Loucy (cell line): ENCODE measurements at regions not wholly inside any gene's neighbourhood (a gene's known extent, or its start where the extent isn't known, plus 50 kb on each side); places are given as distances from the start of the nearest gene placed in this dataset.

Experiments
- H2AFZ ChIP-seq: fragments of 200-600 bp; sonication (generic); 2 replicates; pipeline ENCODE4 v1.6.0; 2016; ENCODE audit warnings: antibody characterized with exemption, mild to moderate bottlenecking, low read length, moderate library complexity
- H3F3A ChIP-seq: fragments of 200-600 bp; 2 replicates; pipeline ENCODE4 v1.6.0; 2016; ENCODE audit warnings: antibody characterized with exemption, low read depth, mild to moderate bottlenecking
- H3K27me3 ChIP-seq: fragments of 200-600 bp; sonication (generic); 2 replicates; pipeline ENCODE4 v1.6.1; 2014; ENCODE audit warnings: low read length, mild to moderate bottlenecking; ENCODE audit not compliant: insufficient read depth, poor library complexity, severe bottlenecking
- H3K36me3 ChIP-seq: fragments of 200-600 bp; sonication (generic); 2 replicates; pipeline ENCODE4 v1.6.1; 2016; ENCODE audit warnings: low read length; ENCODE audit not compliant: insufficient read depth
- H3K4me1 ChIP-seq: fragments of 200-600 bp; sonication (generic); 2 replicates; pipeline ENCODE4 v1.5.1; 2014; ENCODE audit warnings: low read length, mild to moderate bottlenecking; ENCODE audit not compliant: insufficient read depth, poor library complexity, severe bottlenecking
- H3K4me2 ChIP-seq: fragments of 200-600 bp; sonication (generic); 2 replicates; pipeline ENCODE4 v1.6.0; 2014; ENCODE audit warnings: antibody characterized with exemption, low read length, low read depth, mild to moderate bottlenecking; ENCODE audit not compliant: poor library complexity, severe bottlenecking
- H3K4me3 ChIP-seq: fragments of 200-600 bp; sonication (generic); 2 replicates; pipeline ENCODE4 v1.5.1; 2014; ENCODE audit warnings: low read length, mild to moderate bottlenecking, mixed read lengths; ENCODE audit not compliant: poor library complexity, severe bottlenecking
- H3K79me2 ChIP-seq: fragments of 200-600 bp; sonication (generic); 2 replicates; pipeline ENCODE4 v1.6.1; 2014; ENCODE audit warnings: low read length; ENCODE audit not compliant: insufficient read depth
- H3K9ac ChIP-seq: fragments of 200-600 bp; sonication (generic); 2 replicates; pipeline ENCODE4 v1.6.0; 2014; ENCODE audit warnings: mild to moderate bottlenecking, low read depth, low read length, moderate library complexity; ENCODE audit not compliant: poor library complexity, severe bottlenecking
- H3K9me2 ChIP-seq: fragments of 200-600 bp; sonication (generic); replicated peaks from 2 replicates; pipeline ENCODE4 v1.6.1; 2016; ENCODE audit warnings: low read depth, low read length, mixed read lengths
- H3K9me3 ChIP-seq: fragments of 200-600 bp; sonication (generic); 2 replicates; pipeline ENCODE4 v1.6.1; 2014; ENCODE audit warnings: mild to moderate bottlenecking, antibody characterized with exemption, low read length, low read depth; ENCODE audit not compliant: insufficient read depth
- H4K20me1 ChIP-seq: fragments of 200-600 bp; sonication (generic); 2 replicates; pipeline ENCODE4 v1.6.0; 2014; ENCODE audit warnings: antibody characterized with exemption, low read length, mild to moderate bottlenecking; ENCODE audit not compliant: insufficient read depth, poor library complexity, severe bottlenecking
- EZH2phosphoT487 ChIP-seq: fragments of 200-600 bp; IDR thresholded peaks from 2 replicates; pipeline ENCODE4 v1.6.1; 2018; ENCODE audit warnings: antibody characterized with exemption, mild to moderate bottlenecking, moderate library complexity, borderline replicate concordance
- TF ChIP-seq, protein P1 (sequence below): fragments of 200-600 bp; sonication (generic); conservative IDR thresholded peaks from 2 replicates; pipeline ENCODE4 v1.5.1; 2014; ENCODE audit warnings: mild to moderate bottlenecking, antibody characterized with exemption, low read length

DNA sequence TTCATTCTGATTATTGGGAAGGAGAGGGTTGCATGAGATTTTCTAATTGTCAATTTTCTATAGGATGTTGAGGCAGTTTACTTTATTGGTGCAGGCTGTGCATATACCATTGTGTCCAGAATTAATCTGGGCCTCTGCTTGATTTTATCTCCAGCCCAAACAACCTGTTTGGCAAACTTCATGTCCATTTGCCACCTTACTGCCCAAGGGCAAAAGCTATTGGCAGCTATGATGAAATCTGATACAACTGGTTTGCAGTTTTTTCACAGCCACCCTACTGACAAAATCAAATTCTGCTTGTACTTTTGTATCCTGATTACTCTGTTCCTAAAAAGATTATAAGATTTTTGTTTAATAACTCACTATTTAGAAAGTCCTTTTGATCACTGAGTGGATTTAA lies 789.2 kb upstream of the FBXO33 start:
- no peaks in the 10 kb centered on the region for H3F3A ChIP-seq
- no peak overlapping the region for H3K9ac ChIP-seq
- no peaks in the 10 kb centered on the region for H3K79me2 ChIP-seq
- H4K20me1 ChIP-seq, result no peaks in the 10 kb centered on the region
- TF ChIP-seq EZH2phosphoT487, result no peak
- TF ChIP-seq, protein P1, sequence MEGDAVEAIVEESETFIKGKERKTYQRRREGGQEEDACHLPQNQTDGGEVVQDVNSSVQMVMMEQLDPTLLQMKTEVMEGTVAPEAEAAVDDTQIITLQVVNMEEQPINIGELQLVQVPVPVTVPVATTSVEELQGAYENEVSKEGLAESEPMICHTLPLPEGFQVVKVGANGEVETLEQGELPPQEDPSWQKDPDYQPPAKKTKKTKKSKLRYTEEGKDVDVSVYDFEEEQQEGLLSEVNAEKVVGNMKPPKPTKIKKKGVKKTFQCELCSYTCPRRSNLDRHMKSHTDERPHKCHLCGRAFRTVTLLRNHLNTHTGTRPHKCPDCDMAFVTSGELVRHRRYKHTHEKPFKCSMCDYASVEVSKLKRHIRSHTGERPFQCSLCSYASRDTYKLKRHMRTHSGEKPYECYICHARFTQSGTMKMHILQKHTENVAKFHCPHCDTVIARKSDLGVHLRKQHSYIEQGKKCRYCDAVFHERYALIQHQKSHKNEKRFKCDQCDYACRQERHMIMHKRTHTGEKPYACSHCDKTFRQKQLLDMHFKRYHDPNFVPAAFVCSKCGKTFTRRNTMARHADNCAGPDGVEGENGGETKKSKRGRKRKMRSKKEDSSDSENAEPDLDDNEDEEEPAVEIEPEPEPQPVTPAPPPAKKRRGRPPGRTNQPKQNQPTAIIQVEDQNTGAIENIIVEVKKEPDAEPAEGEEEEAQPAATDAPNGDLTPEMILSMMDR, result no peak
- H3K9me2 ChIP-seq, result no peaks in the 10 kb centered on the region
- H3K4me1 ChIP-seq, result no peaks in the 10 kb centered on the region
- no peaks in the 10 kb centered on the region for H3K9me3 ChIP-seq
- H3K36me3 ChIP-seq, result no peaks in the 10 kb centered on the region
- H3K27me3 ChIP-seq, result no peaks in the 10 kb centered on the region
- H3K4me2 ChIP-seq, result no peak overlapping the region
- no peak overlapping the region for H2AFZ ChIP-seq
- no peak overlapping the region for H3K4me3 ChIP-seq

DNA sequence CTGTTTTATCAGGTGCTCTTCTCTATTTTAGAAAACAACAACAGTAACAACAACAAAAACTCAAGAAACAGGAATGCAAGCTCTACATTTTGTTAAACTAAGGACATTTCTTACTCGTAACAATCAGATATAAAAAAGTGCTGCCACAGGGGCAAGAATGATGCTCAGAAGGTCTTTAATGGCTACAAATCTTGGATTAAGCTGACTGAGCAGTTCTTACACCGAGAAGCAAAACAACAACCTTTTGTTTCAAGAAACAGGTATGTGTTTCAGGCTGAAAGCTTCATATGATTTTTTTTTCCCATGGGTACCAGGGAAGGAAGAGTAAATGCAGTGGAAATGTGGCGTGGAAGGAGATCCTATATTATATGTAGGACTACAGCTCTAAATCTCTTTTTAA lies 786.8 kb upstream of the FBXO33 start:
- no peak overlapping the region for H3K4me3 ChIP-seq
- no peaks in the 10 kb centered on the region for H3K4me1 ChIP-seq
- no peaks in the 10 kb centered on the region for H3K27me3 ChIP-seq
- H3K36me3 ChIP-seq, result no peaks in the 10 kb centered on the region
- H3K9me2 ChIP-seq, result no peaks in the 10 kb centered on the region
- no peak overlapping the region for H2AFZ ChIP-seq
- H3K79me2 ChIP-seq, result no peaks in the 10 kb centered on the region
- H3K9ac ChIP-seq, result no peak overlapping the region
- TF ChIP-seq EZH2phosphoT487, result no peak
- TF ChIP-seq, protein P1, result no peak
- H3K9me3 ChIP-seq, result no peaks in the 10 kb centered on the region
- no peaks in the 10 kb centered on the region for H3F3A ChIP-seq
- H3K4me2 ChIP-seq, result no peak overlapping the region
- H4K20me1 ChIP-seq, result no peaks in the 10 kb centered on the region

DNA sequence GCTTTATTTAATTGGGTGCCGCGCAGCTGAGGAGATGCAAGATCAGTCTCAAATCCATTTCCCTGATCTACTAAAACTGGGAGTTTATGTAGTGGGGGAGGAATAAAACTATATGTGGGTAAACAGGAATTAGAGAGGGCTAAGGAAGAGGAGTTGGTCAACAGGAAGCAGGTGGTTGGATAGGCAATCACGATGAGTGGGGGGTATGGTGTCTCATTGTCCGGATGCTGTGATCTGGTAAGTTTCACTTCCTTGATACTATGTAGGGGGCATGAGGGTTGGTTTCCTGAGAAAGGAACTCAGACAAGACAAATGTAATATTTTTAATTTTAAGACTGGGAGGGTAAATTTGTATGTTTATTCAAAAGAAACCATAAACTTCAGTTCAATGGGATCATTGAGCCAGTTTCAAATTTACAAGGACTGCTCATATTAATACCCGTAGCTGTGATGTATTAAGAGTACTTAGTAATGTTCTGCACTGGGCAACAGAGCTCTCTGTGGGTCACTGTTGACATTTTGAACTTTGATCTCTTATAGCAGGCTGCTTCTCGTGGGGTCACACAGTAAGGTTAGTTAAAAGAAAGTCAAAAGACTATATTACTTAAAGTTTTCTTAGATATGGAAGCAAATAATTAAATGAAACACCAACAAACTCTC lies 786.2 kb upstream of the FBXO33 start:
- no peak overlapping the region for H3K9ac ChIP-seq
- no peaks in the 10 kb centered on the region for H3K4me1 ChIP-seq

More for the DNA sequence above, 786.2 kb upstream of the FBXO33 start:
- TF ChIP-seq, protein P1, result no peak
- TF ChIP-seq EZH2phosphoT487, result no peak
- Histone ChIP-seq H4K20me1 (no peaks in the 10 kb centered on the region), H3K27me3 (no peaks in the 10 kb centered on the region), H3K9me3 (no peaks in the 10 kb centered on the region), H3K36me3 (no peaks in the 10 kb centered on the region), H2AFZ (no peak overlapping the region), H3F3A (no peaks in the 10 kb centered on the region), H3K9me2 (no peaks in the 10 kb centered on the region), H3K79me2 (no peaks in the 10 kb centered on the region), H3K4me3 (no peak overlapping the region), H3K4me2 (no peak overlapping the region)
